Esophagus muscularis mucosa (tissue), 4 donors: ENCODE measurements at regions not wholly inside any gene's neighbourhood (a gene's known extent, or its start where the extent isn't known, plus 50 kb on each side); places are given as distances from the start of the nearest gene placed in this dataset.

Experiments
- DNase-seq: peaks from one replicate; pipeline ENCODE4 v3.0.0-alpha.2; 2017; ENCODE audit errors: extremely low spot score
- H3K27ac ChIP-seq, 4 donors: fragments of 200-600 bp; sonication (generic); replicated peaks in 1 of 4; 1 replicate in 3 of 4; 2 replicates in 1 of 4; pipeline ENCODE4 v1.5.1; 2016 to 2019; ENCODE audit warnings: mild to moderate bottlenecking in 1 of 4
- H3K27me3 ChIP-seq, 4 donors: fragments of 200-600 bp; sonication (generic); one replicate each; pipeline versions ENCODE4 v1.5.1 to v1.6.0; 2016 to 2019
- H3K36me3 ChIP-seq, 4 donors: fragments of 200-600 bp; sonication (generic); one replicate each; pipeline ENCODE4 v1.5.1; 2016 to 2019
- H3K4me1 ChIP-seq, 4 donors: fragments of 200-600 bp; sonication (generic); one replicate each; pipeline ENCODE4 v1.5.1; 2016 to 2019
- H3K4me3 ChIP-seq, 4 donors: fragments of 200-600 bp; sonication (generic); 1 replicate in 2 of 4; 2 replicates in 2 of 4; pipeline ENCODE4 v1.5.1; 2016 to 2019; ENCODE audit warnings: mild to moderate bottlenecking in 4 of 4, moderate library complexity in 1 of 4
- H3K9me3 ChIP-seq, 4 donors: fragments of 200-600 bp; sonication (generic); 1 replicate in 3 of 4; 2 replicates in 1 of 4; pipeline ENCODE4 v1.5.1; 2016 to 2019
- CTCF ChIP-seq, 3 experiments: fragments of 200-600 bp in 2 of 3; fragments of 450-650 bp in 1 of 3; sonication (generic) in 2 of 3; IDR thresholded peaks; one replicate each; pipeline ENCODE4 v1.5.1; 2017 to 2019; ENCODE audit warnings: antibody characterized with exemption in 3 of 3, mild to moderate bottlenecking in 2 of 3, moderate library complexity in 1 of 3
- EP300 ChIP-seq: sonication (generic); formaldehyde crosslinking; IDR thresholded peaks from one replicate; pipeline ENCODE4 v1.6.1; 2017; ENCODE audit warnings: antibody characterized with exemption
- POLR2A ChIP-seq: fragments of 450-650 bp; IDR thresholded peaks from one replicate; pipeline ENCODE4 v1.6.1; 2017; ENCODE audit warnings: antibody characterized with exemption, moderate library complexity, mild to moderate bottlenecking, low read depth
- POLR2AphosphoS5 ChIP-seq, 2 donors: sonication (generic); formaldehyde crosslinking; IDR thresholded peaks; one replicate each; pipeline ENCODE4 v1.6.1; 2017; ENCODE audit warnings: antibody characterized with exemption in 2 of 2
- WGBS: methylation state at CpG from one replicate; pipeline ENCODE4 v1.1.5; 2018; 5-methylcytosine and 5-hydroxymethylcytosine counted together
- intact Hi-C: fragments of 100-400 bp; cut with DNase I; formaldehyde crosslinking; loops from one replicate; pipeline ENCODE4 v1.15.1; 2023

GRCh38 chr16:85541619-85541979 lies 71.5 kb upstream of the GSE1 start:
- intact Hi-C loops, result no loop called here
- no peaks in the 10 kb centered on the region for H3K36me3 ChIP-seq
- TF ChIP-seq EP300, result no peak
- no peak for TF ChIP-seq CTCF (IDR thresholded peaks at IDR 0.05)
- no peak for TF ChIP-seq POLR2AphosphoS5 (IDR thresholded peaks at IDR 0.05)
- no peak for TF ChIP-seq POLR2A
- H3K27me3 ChIP-seq, result no peaks in the 10 kb centered on the region
- peaks cover 8 to 40% (median 14%) of the 10 kb centered on the region in 4 donors for H3K4me1 ChIP-seq
- DNase-seq, result no peak
- WGBS, result 71% methylated on average over 1 of the region's 7 CpGs
- H3K4me3 ChIP-seq, result no peak overlapping the region
- peaks cover 0 to 11% (median 3%) of the 10 kb centered on the region in 4 donors for H3K9me3 ChIP-seq
- H3K27ac ChIP-seq, result no peak overlapping the region

GRCh38 chr16:85541980-85542900 lies 70.9 kb upstream of the GSE1 start:
- no peak overlapping the region for H3K27ac ChIP-seq
- H3K36me3 ChIP-seq, result no peaks in the 10 kb centered on the region
- TF ChIP-seq CTCF (IDR thresholded peaks at IDR 0.05) (no peak), EP300 (no peak), POLR2AphosphoS5 (IDR thresholded peaks at IDR 0.05) (no peak), POLR2A (no peak)
- no peak for DNase-seq
- H3K4me1 ChIP-seq, result peaks cover 2 to 34% (median 9%) of the 10 kb centered on the region in 4 donors
- H3K27me3 ChIP-seq, result no peaks in the 10 kb centered on the region
- H3K4me3 ChIP-seq, result no peak overlapping the region
- peaks cover 0 to 11% (median 3%) of the 10 kb centered on the region in 4 donors for H3K9me3 ChIP-seq
- intact Hi-C loops, result no loop called here
- 81% methylated on average over 13 of the region's 20 CpGs for WGBS

GRCh38 chr16:85543536-85543935 lies 69.6 kb upstream of the GSE1 start:
- Histone ChIP-seq H3K36me3 (no peaks in the 10 kb centered on the region), H3K27me3 (no peaks in the 10 kb centered on the region), H3K4me1 (peaks cover 0 to 24% (median 9%) of the 10 kb centered on the region in 4 donors), H3K4me3 (no peak overlapping the region), H3K27ac (no peak overlapping the region), H3K9me3 (peaks cover 0 to 11% (median 3%) of the 10 kb centered on the region in 4 donors)
- 80% methylated on average over 4 of the region's 4 CpGs for WGBS
- DNase-seq, result no peak
- intact Hi-C loops, result no loop called here
- TF ChIP-seq EP300 (no peak), POLR2A (no peak), POLR2AphosphoS5 (IDR thresholded peaks at IDR 0.05) (no peak)

GRCh38 chr16:85544016-85544415 lies 69.1 kb upstream of the GSE1 start:
- no peaks in the 10 kb centered on the region for H3K27me3 ChIP-seq
- H3K4me1 ChIP-seq, result peaks cover 0 to 24% (median 9%) of the 10 kb centered on the region in 4 donors
- no peak overlapping the region for H3K4me3 ChIP-seq
- no peak overlapping the region for H3K27ac ChIP-seq
- intact Hi-C loops, result no loop called here
- peaks cover 0 to 11% (median 3%) of the 10 kb centered on the region in 4 donors for H3K9me3 ChIP-seq
- WGBS, result 90% methylated on average over 16 of the region's 16 CpGs
- no peaks in the 10 kb centered on the region for H3K36me3 ChIP-seq
- DNase-seq, result no peak
- TF ChIP-seq POLR2AphosphoS5 (IDR thresholded peaks at IDR 0.05) (no peak), POLR2A (no peak), CTCF (IDR thresholded peaks at IDR 0.05) (no peak), EP300 (no peak)

GRCh38 chr16:85544668-85545067 lies 68.5 kb upstream of the GSE1 start:
- intact Hi-C loops, result no loop called here
- H3K9me3 ChIP-seq, result peaks cover 0 to 5% (median 2%) of the 10 kb centered on the region in 4 donors
- H3K36me3 ChIP-seq, result no peaks in the 10 kb centered on the region
- no peaks in the 10 kb centered on the region for H3K27me3 ChIP-seq
- no peak overlapping the region for H3K4me3 ChIP-seq
- TF ChIP-seq CTCF (IDR thresholded peaks at IDR 0.05), result no peak
- TF ChIP-seq POLR2AphosphoS5 (IDR thresholded peaks at IDR 0.05), result no peak
- TF ChIP-seq POLR2A, result no peak
- TF ChIP-seq EP300, result no peak
- DNase-seq, result no peak
- H3K4me1 ChIP-seq, result peaks cover 0 to 24% (median 9%) of the 10 kb centered on the region in 4 donors
- WGBS, result 82% methylated on average over 14 of the region's 16 CpGs
- no peak overlapping the region for H3K27ac ChIP-seq
